ENCODE measurements at regions not wholly inside any gene's neighbourhood (a gene's known extent, or its start where the extent isn't known, plus 50 kb on each side); places are given as distances from the start of the nearest gene placed in this dataset.
"Not testable (repeated sequence)": the region's sequence is repeated elsewhere in the genome, so short reads cannot be mapped to it uniquely, and the experiment has no call there.

- no peak for TF ChIP-seq CTCF (IDR thresholded peaks at IDR 0.05; ENCODE audit: insufficient read depth, low read length)
These were observed 507.2 kb upstream of the NRP1 start for GRCh38 chr10:33841678-33842077.

GRCh38 chr10:33838731-33839130, 504.3 kb upstream of the NRP1 start:
- DNase-seq (ENCODE audit: low read depth) = no peak
- TF ChIP-seq CTCF (IDR thresholded peaks at IDR 0.05; ENCODE audit: insufficient read depth, low read length) = no peak
- no peak overlapping the region for H3K4me3 ChIP-seq (ENCODE audit: low read depth, low read length)

More at GRCh38 chr10:33841678-33842077, 507.2 kb upstream of the NRP1 start:
- no peak for DNase-seq (ENCODE audit: low read depth)
- H3K4me3 ChIP-seq (ENCODE audit: low read depth, low read length) = no peak overlapping the region

GRCh38 chr10:33837736-33838135, 503.3 kb upstream of the NRP1 start:
- no peak for DNase-seq (ENCODE audit: low read depth)
- H3K4me3 ChIP-seq (ENCODE audit: low read depth, low read length) = no peak overlapping the region
- no peak for TF ChIP-seq CTCF (IDR thresholded peaks at IDR 0.05; ENCODE audit: insufficient read depth, low read length)

GRCh38 chr10:33835556-33835955, 501.1 kb upstream of the NRP1 start:
- TF ChIP-seq CTCF (IDR thresholded peaks at IDR 0.05; ENCODE audit: insufficient read depth, low read length) = no peak
- H3K4me3 ChIP-seq (ENCODE audit: low read depth, low read length) = no peak overlapping the region
- DNase-seq (ENCODE audit: low read depth) = no peak

- no peak for DNase-seq (ENCODE audit: low read depth)
- no peak overlapping the region for H3K4me3 ChIP-seq (ENCODE audit: low read depth, low read length)
- no peak for TF ChIP-seq CTCF (IDR thresholded peaks at IDR 0.05; ENCODE audit: insufficient read depth, low read length)
These were observed 499.1 kb upstream of the NRP1 start for GRCh38 chr10:33833566-33833965.

GRCh38 chr10:33832124-33832787, 497.8 kb upstream of the NRP1 start:
- no peak for DNase-seq (ENCODE audit: low read depth)
- H3K4me3 ChIP-seq (ENCODE audit: low read depth, low read length) = no peak overlapping the region
- no peak for TF ChIP-seq CTCF (IDR thresholded peaks at IDR 0.05; ENCODE audit: insufficient read depth, low read length)

GRCh38 chr10:33831591-33831990, 497.1 kb upstream of the NRP1 start:
- DNase-seq (ENCODE audit: low read depth) = no peak
- no peak for TF ChIP-seq CTCF (IDR thresholded peaks at IDR 0.05; ENCODE audit: insufficient read depth, low read length)
- no peak overlapping the region for H3K4me3 ChIP-seq (ENCODE audit: low read depth, low read length)

- H3K4me3 ChIP-seq (ENCODE audit: low read depth, low read length); DNase-seq (ENCODE audit: low read depth): not testable (repeated sequence)
These were observed 495.4 kb upstream of the NRP1 start for GRCh38 chr10:33829899-33830298.
